Spleen (tissue), 7 donors: ENCODE measurements at regions not wholly inside any gene's neighbourhood (a gene's known extent, or its start where the extent isn't known, plus 50 kb on each side); places are given as distances from the start of the nearest gene placed in this dataset.

Experiments used
- CTCF ChIP-seq, 11 experiments: fragments of 200-600 bp in 7 of 11; fragments of 450-650 bp in 4 of 11; sonication (generic) in 4 of 11; IDR thresholded peaks in 8 of 11; conservative IDR thresholded peaks in 3 of 11; 1 replicate in 7 of 11; 2 replicates in 4 of 11; pipeline versions ENCODE4 v1.4.0 to v1.8.0; 2016 to 2021; ENCODE audit warnings: antibody characterized with exemption in 11 of 11, inconsistent platforms in 4 of 11, mild to moderate bottlenecking in 1 of 11
- POLR2AphosphoS5 ChIP-seq, 3 donors: sonication (generic); formaldehyde crosslinking; IDR thresholded peaks; one replicate each; pipeline ENCODE4 v1.5.1; 2017; ENCODE audit warnings: antibody characterized with exemption in 3 of 3
- donor health status: DM: no; HTN: no; CAD: no; lungs with moderate emphysema.
- donor health status: DM: no; HTN: no; CAD: no.
- donor health status: DM: no; HTN: no; CAD: no.

GRCh38 chr4:117227925-117228324 lies 142.5 kb upstream of the TRAM1L1 start:
- no peak for TF ChIP-seq CTCF (IDR thresholded peaks at IDR 0.05 in 8 of 11, conservative IDR thresholded peaks at IDR 0.05 in 3 of 11)
- TF ChIP-seq POLR2AphosphoS5 (IDR thresholded peaks at IDR 0.05), result no peak
